KBM-7 (cell line): ENCODE measurements at regions not wholly inside any gene's neighbourhood (a gene's known extent, or its start where the extent isn't known, plus 50 kb on each side); places are given as distances from the start of the nearest gene placed in this dataset.
A peak's percentile ranks its signal among the peaks of the same experiment; 100 is the strongest.

Experiments used
- DNase-seq: peaks from one replicate; pipeline ENCODE4 v3.0.0-alpha.2; 2015
- in situ Hi-C: fragments of 300-500 bp; cut with MboI; formaldehyde crosslinking; loops from 2 replicates; pipeline ENCODE4 v1.14.3; 2020; ENCODE audit warnings: low sequenced_read_pairs, low pct_unique_long_range_greater_than_20kb, mixed read lengths

GRCh38 chr13:72101768-72102400 lies 234.9 kb upstream of the DACH1 start:
- no peak for DNase-seq
- in situ Hi-C loops = no loop called here

- no peak for DNase-seq
- in situ Hi-C loops = no loop called here
Measured at GRCh38 chr13:72100339-72100738, 233.3 kb upstream of the DACH1 start.

- in situ Hi-C loops = no loop called here
- no peak for DNase-seq
Measured at GRCh38 chr13:72097568-72097967, 230.6 kb upstream of the DACH1 start.

- in situ Hi-C loops = no loop called here
- DNase-seq = no peak
Measured at GRCh38 chr13:72093262-72093661, 226.3 kb upstream of the DACH1 start.

GRCh38 chr13:72074663-72075062 lies 207.7 kb upstream of the DACH1 start:
- in situ Hi-C loops = no loop called here
- no peak for DNase-seq

GRCh38 chr13:72072261-72072660 lies 205.3 kb upstream of the DACH1 start:
- no peak for DNase-seq
- in situ Hi-C loops = no loop called here

GRCh38 chr13:72071713-72072112 lies 204.7 kb upstream of the DACH1 start:
- in situ Hi-C loops = no loop called here
- no peak for DNase-seq

- DNase-seq = no peak
- in situ Hi-C loops = no loop called here
Measured at GRCh38 chr13:72062566-72062965, 195.6 kb upstream of the DACH1 start.

GRCh38 chr13:72061613-72062012 lies 194.6 kb upstream of the DACH1 start:
- no peak for DNase-seq
- in situ Hi-C loops = no loop called here

GRCh38 chr13:72050251-72050650 lies 183.2 kb upstream of the DACH1 start:
- in situ Hi-C loops = no loop called here
- no peak for DNase-seq

- in situ Hi-C loops = no loop called here
- no peak for DNase-seq
Measured at GRCh38 chr13:72043366-72043765, 176.4 kb upstream of the DACH1 start.

GRCh38 chr13:72041165-72041564 lies 174.2 kb upstream of the DACH1 start:
- no peak for DNase-seq
- in situ Hi-C loops = no loop called here

GRCh38 chr13:72039126-72039525 lies 172.1 kb upstream of the DACH1 start:
- no peak for DNase-seq
- in situ Hi-C loops = no loop called here

- in situ Hi-C loops = no loop called here
Measured at GRCh38 chr13:72029981-72030380, 163.0 kb upstream of the DACH1 start.

GRCh38 chr13:72025836-72026235 lies 158.8 kb upstream of the DACH1 start:
- in situ Hi-C loops = no loop called here
- DNase-seq = no peak

More at GRCh38 chr13:72029981-72030380, 163.0 kb upstream of the DACH1 start:
- peak; percentile 3 for DNase-seq

- in situ Hi-C loops = no loop called here
- DNase-seq = no peak
Measured at GRCh38 chr13:72023895-72024294, 156.9 kb upstream of the DACH1 start.

GRCh38 chr13:72005455-72005854 lies 138.5 kb upstream of the DACH1 start:
- in situ Hi-C loops = no loop called here
- DNase-seq = no peak

- no peak for DNase-seq
Measured at GRCh38 chr13:72004784-72005374, 137.9 kb upstream of the DACH1 start.

GRCh38 chr13:72004246-72004645 lies 137.2 kb upstream of the DACH1 start:
- no peak for DNase-seq
- in situ Hi-C loops = no loop called here

More at GRCh38 chr13:72004784-72005374, 137.9 kb upstream of the DACH1 start:
- in situ Hi-C loops = no loop called here

- in situ Hi-C loops = no loop called here
- no peak for DNase-seq
Measured at GRCh38 chr13:71998223-71998622, 131.2 kb upstream of the DACH1 start.

- in situ Hi-C loops = no loop called here
- DNase-seq = no peak
Measured at GRCh38 chr13:71979616-71980015, 112.6 kb upstream of the DACH1 start.
